Neural crest cell (in vitro differentiated cells): ENCODE measurements at regions not wholly inside any gene's neighbourhood (a gene's known extent, or its start where the extent isn't known, plus 50 kb on each side); places are given as distances from the start of the nearest gene placed in this dataset.

ENCODE experiments used
- DNase-seq: peaks from one replicate; pipeline ENCODE4 v3.0.0; 2021; ENCODE audit warnings: low read depth, mixed read lengths, low spot score
- H3K27ac Mint-ChIP-seq: one replicate; pipeline ENCODE4 v1.8.0; 2021; ENCODE audit warnings: mild to moderate bottlenecking, mixed read lengths; ENCODE audit not compliant: unreplicated experiment
- H3K27me3 Mint-ChIP-seq: 2 replicates; pipeline ENCODE4 v1.8.0; 2021; ENCODE audit warnings: low read depth, mild to moderate bottlenecking, mixed read lengths
- H3K36me3 Mint-ChIP-seq: 2 replicates; pipeline ENCODE4 v1.8.0; 2021; ENCODE audit warnings: low read depth, mild to moderate bottlenecking, mixed read lengths
- H3K4me1 Mint-ChIP-seq: 2 replicates; pipeline ENCODE4 v1.8.0; 2021; ENCODE audit warnings: mixed read lengths
- H3K4me3 Mint-ChIP-seq: one replicate; pipeline ENCODE4 v1.8.0; 2021; ENCODE audit warnings: mild to moderate bottlenecking, mixed read lengths
- H3K9me3 Mint-ChIP-seq: 2 replicates; pipeline ENCODE4 v1.8.0; 2021; ENCODE audit warnings: mixed read lengths
- CTCF ChIP-seq: fragments of 200-600 bp; sonication (generic); conservative IDR thresholded peaks from 2 replicates; pipeline ENCODE4 v1.5.0; 2021; ENCODE audit warnings: antibody characterized with exemption, mild to moderate bottlenecking

GRCh38 chr3:70880421-70880820 lies 568.0 kb upstream of the MDFIC2 start:
- no peak for TF ChIP-seq CTCF
- Mint-ChIP-seq H3K27ac (no peak overlapping the region), H3K9me3 (peaks cover 5% of the 10 kb centered on the region), H3K4me1 (no peaks in the 10 kb centered on the region), H3K4me3 (no peak overlapping the region), H3K27me3 (no peaks in the 10 kb centered on the region), H3K36me3 (peaks cover 4% of the 10 kb centered on the region)
- no peak for DNase-seq

GRCh38 chr3:70876154-70876553 lies 563.7 kb upstream of the MDFIC2 start:
- Mint-ChIP-seq H3K4me1 (no peaks in the 10 kb centered on the region), H3K36me3 (peaks cover 4% of the 10 kb centered on the region), H3K27ac (no peak overlapping the region), H3K9me3 (peaks cover 10% of the 10 kb centered on the region), H3K27me3 (no peaks in the 10 kb centered on the region), H3K4me3 (no peak overlapping the region)
- no peak for TF ChIP-seq CTCF
- no peak for DNase-seq

- TF ChIP-seq CTCF: no peak
- DNase-seq: no peak
- peaks cover 4% of the 10 kb centered on the region for H3K36me3 Mint-ChIP-seq
- no peak overlapping the region for H3K4me3 Mint-ChIP-seq
- no peak overlapping the region for H3K27ac Mint-ChIP-seq
- H3K9me3 Mint-ChIP-seq: peaks cover 15% of the 10 kb centered on the region
- H3K4me1 Mint-ChIP-seq: no peaks in the 10 kb centered on the region
- H3K27me3 Mint-ChIP-seq: no peaks in the 10 kb centered on the region
These were observed 561.8 kb upstream of the MDFIC2 start for GRCh38 chr3:70874196-70874595.

GRCh38 chr3:70873686-70874085 lies 561.2 kb upstream of the MDFIC2 start:
- Mint-ChIP-seq H3K4me1 (no peaks in the 10 kb centered on the region), H3K36me3 (peaks cover 5% of the 10 kb centered on the region), H3K9me3 (peaks cover 18% of the 10 kb centered on the region), H3K27ac (no peak overlapping the region), H3K27me3 (no peaks in the 10 kb centered on the region), H3K4me3 (no peak overlapping the region)
- TF ChIP-seq CTCF: no peak
- no peak for DNase-seq

GRCh38 chr3:70871909-70872656 lies 559.6 kb upstream of the MDFIC2 start:
- TF ChIP-seq CTCF: no peak

More at GRCh38 chr3:70871909-70872656, 559.6 kb upstream of the MDFIC2 start:
- no peak for DNase-seq
- H3K9me3 Mint-ChIP-seq: peaks cover 16% of the 10 kb centered on the region
- no peak overlapping the region for H3K27ac Mint-ChIP-seq
- no peak overlapping the region for H3K4me3 Mint-ChIP-seq
- H3K4me1 Mint-ChIP-seq: no peaks in the 10 kb centered on the region
- H3K36me3 Mint-ChIP-seq: peaks cover 2% of the 10 kb centered on the region
- H3K27me3 Mint-ChIP-seq: no peaks in the 10 kb centered on the region
